H1 (cell line): ENCODE measurements at regions not wholly inside any gene's neighbourhood (a gene's known extent, or its start where the extent isn't known, plus 50 kb on each side); places are given as distances from the start of the nearest gene placed in this dataset.

Experiments used
- CTCF ChIA-PET: fragments of 300-600 bp; sonication (Branson Sonifier 250); formaldehyde crosslinking; loops from one replicate; lab custom pipeline; 2021; ENCODE audit not compliant: partially characterized antibody; lab: Charles Lee
- POLR2A ChIA-PET: fragments of 300-600 bp; sonication (Branson Sonifier 250); formaldehyde crosslinking; loops from one replicate; lab custom pipeline; 2021; ENCODE audit warnings: inconsistent platforms; ENCODE audit not compliant: partially characterized antibody; lab: Charles Lee
- DNase-seq, 2 experiments: peaks; one replicate each; pipeline versions ENCODE4 v3.0.0 to v3.0.0-alpha.2; 2010 to 2022; ENCODE audit warnings: low spot score in 2 of 2, low read depth in 1 of 2, mixed read lengths in 1 of 2
- FAIRE-seq: peaks from 2 replicates; lab custom pipeline; 2011; peaks lifted over from hg19 to GRCh38; lab: Jason Lieb, UNC
- H2AFZ ChIP-seq: 2 replicates; pipeline ENCODE4 v1.8.1; 2012; ENCODE audit warnings: low read length, inconsistent platforms
- H2AK5ac ChIP-seq: 2 replicates; pipeline ENCODE4 v1.6.1; 2013; ENCODE audit warnings: low read depth, low read length
- H2BK120ac ChIP-seq: replicated peaks from 2 replicates; pipeline ENCODE3; 2013; ENCODE audit warnings: low read depth, low read length, inconsistent platforms
- H2BK12ac ChIP-seq: 2 replicates; pipeline ENCODE4 v1.6.1; 2013; ENCODE audit warnings: low read depth, low read length
- H2BK15ac ChIP-seq: 2 replicates; pipeline ENCODE4 v1.6.1; 2013; ENCODE audit warnings: low read length
- H2BK20ac ChIP-seq: 2 replicates; pipeline ENCODE4 v1.6.1; 2013; ENCODE audit warnings: low read length
- H2BK5ac ChIP-seq: 2 replicates; pipeline ENCODE4 v1.6.1; 2013; ENCODE audit warnings: low read depth, low read length
- H3K14ac ChIP-seq: 2 replicates; pipeline ENCODE4 v1.6.1; 2013; ENCODE audit warnings: inconsistent platforms; ENCODE audit not compliant: insufficient read length
- H3K18ac ChIP-seq: 2 replicates; pipeline ENCODE4 v1.6.1; 2013; ENCODE audit warnings: low read length; ENCODE audit errors: extremely low read depth
- H3K23ac ChIP-seq: 2 replicates; pipeline ENCODE4 v1.6.1; 2013; ENCODE audit warnings: inconsistent platforms; ENCODE audit not compliant: insufficient read length
- H3K23me2 ChIP-seq: 2 replicates; pipeline ENCODE4 v1.6.1; 2013; ENCODE audit warnings: low read depth, low read length
- H3K27ac ChIP-seq: 2 replicates; pipeline ENCODE4 v1.6.1; 2011; ENCODE audit warnings: low read depth, low read length, inconsistent platforms
- H3K27me3 ChIP-seq, 4 experiments: replicated peaks in 1 of 4; 1 replicate in 1 of 4; 2 replicates in 3 of 4; pipeline versions ENCODE4 v1.6.1 to v1.8.1; 2011 to 2013; ENCODE audit warnings: low read length in 3 of 4, mild to moderate bottlenecking in 3 of 4, inconsistent platforms in 2 of 4, mixed read lengths in 2 of 4, moderate library complexity in 1 of 4; ENCODE audit not compliant: control insufficient read depth in 3 of 4, insufficient read depth in 3 of 4; ENCODE audit errors: extremely low read depth in 1 of 4
- H3K36me3 ChIP-seq, 4 experiments: 2 replicates each; pipeline versions ENCODE4 v1.6.1 to v1.8.1; 2011 to 2013; ENCODE audit warnings: mild to moderate bottlenecking in 4 of 4, low read length in 3 of 4, moderate library complexity in 2 of 4, control low read depth in 1 of 4, inconsistent platforms in 1 of 4; ENCODE audit not compliant: insufficient read depth in 4 of 4, control insufficient read depth in 2 of 4
- H3K4ac ChIP-seq: replicated peaks from 2 replicates; pipeline ENCODE3; 2013; ENCODE audit warnings: low read length, low read depth, mixed read lengths, inconsistent platforms; ENCODE audit not compliant: insufficient read length
- H3K4me1 ChIP-seq, 4 experiments: replicated peaks in 1 of 4; 1 replicate in 1 of 4; 2 replicates in 3 of 4; pipeline versions ENCODE4 v1.6.1 to v1.8.1; 2011 to 2013; ENCODE audit warnings: low read length in 3 of 4, inconsistent platforms in 2 of 4, mixed read lengths in 1 of 4; ENCODE audit not compliant: insufficient read depth in 4 of 4, control insufficient read depth in 3 of 4
- H3K4me2 ChIP-seq, 2 experiments: 2 replicates each; pipeline versions ENCODE4 v1.6.1 to v1.8.1; 2011 to 2013; ENCODE audit warnings: low read depth in 2 of 2, low read length in 2 of 2, control low read depth in 1 of 2, inconsistent platforms in 1 of 2, mild to moderate bottlenecking in 1 of 2; ENCODE audit not compliant: insufficient read depth in 1 of 2
- H3K4me3 ChIP-seq, 4 experiments: fragments of 200-600, 300-600 bp in 1 of 4; sonication (generic), shearing (Covaris generic), sonication (Bioruptor Twin) in 1 of 4; 2 replicates each; pipeline versions ENCODE4 v1.5.1 to v1.8.1; 2011 to 2016; ENCODE audit warnings: low read length in 4 of 4, low read depth in 3 of 4, control low read depth in 2 of 4, inconsistent platforms in 2 of 4, mild to moderate bottlenecking in 2 of 4, mixed read lengths in 1 of 4, moderate library complexity in 1 of 4; ENCODE audit not compliant: insufficient read depth in 2 of 4; ENCODE audit errors: extremely low read depth in 1 of 4
- H3K56ac ChIP-seq: replicated peaks from 2 replicates; pipeline ENCODE3; 2013; ENCODE audit warnings: low read depth, mild to moderate bottlenecking, mixed read lengths, low read length, inconsistent platforms; ENCODE audit not compliant: insufficient read length
- H3K79me1 ChIP-seq: 2 replicates; pipeline ENCODE4 v1.6.1; 2013; ENCODE audit warnings: low read depth, low read length, control low read depth
- H3K79me2 ChIP-seq, 2 experiments: 2 replicates each; pipeline versions ENCODE4 v1.6.1 to v1.8.1; 2012 to 2013; ENCODE audit warnings: low read length in 2 of 2, mild to moderate bottlenecking in 2 of 2, inconsistent platforms in 1 of 2; ENCODE audit not compliant: insufficient read depth in 2 of 2, control insufficient read depth in 1 of 2
- H3K9ac ChIP-seq, 4 experiments: replicated peaks in 1 of 4; 1 replicate in 1 of 4; 2 replicates in 3 of 4; pipeline versions ENCODE4 v1.6.1 to v1.8.1; 2011 to 2013; ENCODE audit warnings: low read depth in 3 of 4, low read length in 3 of 4, control low read depth in 2 of 4, mild to moderate bottlenecking in 2 of 4, moderate library complexity in 2 of 4, inconsistent platforms in 1 of 4; ENCODE audit errors: extremely low read depth in 1 of 4
- H3K9me3 ChIP-seq, 2 experiments: 2 replicates each; pipeline versions ENCODE4 v1.6.1 to v1.8.1; 2012 to 2013; ENCODE audit warnings: mild to moderate bottlenecking in 2 of 2, moderate library complexity in 2 of 2, control low read depth in 1 of 2, inconsistent platforms in 1 of 2, low read depth in 1 of 2, low read length in 1 of 2, mixed read lengths in 1 of 2; ENCODE audit not compliant: insufficient read depth in 2 of 2
- H4K20me1 ChIP-seq, 2 experiments: replicated peaks in 1 of 2; 2 replicates each; pipeline versions ENCODE3 to v1.8.1; 2011 to 2013; ENCODE audit warnings: inconsistent platforms in 2 of 2, low read length in 2 of 2, mild to moderate bottlenecking in 1 of 2; ENCODE audit not compliant: insufficient read depth in 2 of 2, control insufficient read depth in 1 of 2
- H4K5ac ChIP-seq: 2 replicates; pipeline ENCODE4 v1.6.1; 2013; ENCODE audit warnings: low read length, low read depth, mixed read lengths, inconsistent platforms; ENCODE audit not compliant: insufficient read length
- H4K8ac ChIP-seq: 2 replicates; pipeline ENCODE4 v1.8.0; 2013; ENCODE audit warnings: mild to moderate bottlenecking, moderate library complexity, low read length, inconsistent platforms; ENCODE audit not compliant: insufficient read depth; ENCODE audit errors: extremely low read depth
- H4K91ac ChIP-seq: replicated peaks from 2 replicates; pipeline ENCODE3; 2013; ENCODE audit warnings: low read length, mixed read lengths, inconsistent platforms; ENCODE audit not compliant: insufficient read length
- ASH2L ChIP-seq: fragments of 200-600, 300-600 bp; sonication (generic); IDR thresholded peaks from one replicate; pipeline ENCODE4 v1.7.1; 2017; ENCODE audit warnings: low read length
- CBX5 ChIP-seq: fragments of 300-800, 300-1000 bp; sonication (generic); IDR thresholded peaks from 2 replicates; pipeline ENCODE4 v1.7.1; 2016; ENCODE audit warnings: antibody characterized with exemption, low read length, low read depth
- CTBP2 ChIP-seq: IDR thresholded peaks from 2 replicates; pipeline ENCODE4 v1.7.0; 2011; ENCODE audit warnings: borderline replicate concordance, mild to moderate bottlenecking, moderate library complexity, mixed read lengths, low read length; ENCODE audit not compliant: insufficient read depth, insufficient read length
- HDAC6 ChIP-seq: IDR thresholded peaks from one replicate; pipeline ENCODE4 v1.7.1; 2012; ENCODE audit warnings: low read depth, mild to moderate bottlenecking, inconsistent platforms, low read length, moderate library complexity
- JUN ChIP-seq: IDR thresholded peaks from 2 replicates; pipeline ENCODE4 v1.6.1; 2011; ENCODE audit warnings: low read depth, mild to moderate bottlenecking, improper control_type of control experiment, low read length
- NANOG ChIP-seq: IDR thresholded peaks from 2 replicates; pipeline ENCODE4 v1.6.1; 2011; ENCODE audit warnings: low read length, low read depth, mild to moderate bottlenecking, inconsistent platforms; ENCODE audit not compliant: insufficient read depth, poor library complexity, severe bottlenecking
- NRF1 ChIP-seq: IDR thresholded peaks from 2 replicates; pipeline ENCODE4 v1.6.1; 2011; ENCODE audit warnings: mild to moderate bottlenecking, low read depth, low read length, improper control_type of control experiment
- RNF2 ChIP-seq: fragments of 200-900, 300-1000 bp; sonication (generic); IDR thresholded peaks from 2 replicates; pipeline ENCODE4 v1.7.1; 2016; ENCODE audit warnings: borderline replicate concordance, low read depth, mild to moderate bottlenecking, antibody characterized with exemption, low read length; ENCODE audit not compliant: poor library complexity, severe bottlenecking; ENCODE audit errors: missing control alignments
- SAP30 ChIP-seq: fragments of 300-600 bp; sonication (generic); IDR thresholded peaks from 2 replicates; pipeline ENCODE4 v1.7.1; 2012; ENCODE audit warnings: low read length, moderate library complexity, mild to moderate bottlenecking, inconsistent platforms; ENCODE audit not compliant: insufficient read depth, insufficient replicate concordance
- SP2 ChIP-seq: IDR thresholded peaks from 2 replicates; pipeline ENCODE4 v1.6.1; 2012; ENCODE audit warnings: mild to moderate bottlenecking, low read length, inconsistent platforms
- TAF1 ChIP-seq: IDR thresholded peaks from 2 replicates; pipeline ENCODE4 v1.6.1; 2011; ENCODE audit warnings: mild to moderate bottlenecking, low read depth, low read length
- TCF12 ChIP-seq: IDR thresholded peaks from 2 replicates; pipeline ENCODE4 v1.6.1; 2011; ENCODE audit warnings: low read depth, mild to moderate bottlenecking, low read length
- TEAD4 ChIP-seq: IDR thresholded peaks from 2 replicates; pipeline ENCODE4 v1.6.1; 2012; ENCODE audit warnings: low read depth, low read length, inconsistent platforms, mixed read lengths
- USF2 ChIP-seq: IDR thresholded peaks from 2 replicates; pipeline ENCODE4 v1.6.1; 2011; ENCODE audit warnings: low read length, improper control_type of control experiment
- WGBS, 2 experiments: shearing (Covaris generic) in 1 of 2; methylation state at CpG; one replicate each; pipeline versions ENCODE4 v1.1.6 to v1.1.7; 2013 to 2015; ENCODE audit warnings: low lambda C conversion rate in 2 of 2, mixed read lengths in 2 of 2, inconsistent platforms in 1 of 2, low coverage in 1 of 2, missing lambda C conversion rate in 1 of 2; ENCODE audit not compliant: insufficient replicate concordance in 2 of 2, insufficient coverage in 1 of 2, insufficient read length in 1 of 2; ENCODE audit errors: extremely low coverage in 1 of 2, missing lambda C conversion rate in 1 of 2; 5-methylcytosine and 5-hydroxymethylcytosine counted together

GRCh38 chr10:128959746-128960145, 507.3 kb upstream of the MGMT start:
- no peak overlapping the region for H3K4me3 ChIP-seq
- no peaks in the 10 kb centered on the region for H3K79me2 ChIP-seq
- no peak overlapping the region for H2AFZ ChIP-seq
- no peaks in the 10 kb centered on the region for H3K4me1 ChIP-seq
- CTCF ChIA-PET, result interaction anchor here (0.7 to 2.1 kb wide), 4 partner anchors 21 to 890 kb away, joined by 3 to 8 read pairs (median 4); no protein-coding TSS in a partner anchor
- H2BK5ac ChIP-seq, result no peak overlapping the region
- H3K56ac ChIP-seq, result no peak overlapping the region
- H3K23ac ChIP-seq, result no peak overlapping the region
- no peak overlapping the region for H3K14ac ChIP-seq
- no peak overlapping the region for H2BK120ac ChIP-seq
- H4K8ac ChIP-seq, result no peak overlapping the region
- no peaks in the 10 kb centered on the region for H3K79me1 ChIP-seq
- no peak overlapping the region for H2AK5ac ChIP-seq
- H3K9me3 ChIP-seq, result no peaks in the 10 kb centered on the region
- no peak overlapping the region for H2BK12ac ChIP-seq
- H4K20me1 ChIP-seq, result no peaks in the 10 kb centered on the region
- H2BK15ac ChIP-seq, result no peak overlapping the region
- H3K4me2 ChIP-seq, result no peak overlapping the region
- H3K27ac ChIP-seq, result no peak overlapping the region
- H3K4ac ChIP-seq, result no peak overlapping the region
- H3K18ac ChIP-seq, result no peak overlapping the region
- DNase-seq (no peak), FAIRE-seq (no peak)
- no peak overlapping the region for H4K91ac ChIP-seq
- POLR2A ChIA-PET, result interaction anchor here (0.7 kb wide), 1 partner anchor 93 kb away, joined by 3 read pairs; no protein-coding TSS in a partner anchor
- no peaks in the 10 kb centered on the region for H3K23me2 ChIP-seq
- WGBS, 2 experiments, result 90% methylated on average over 7 of the region's 7 CpGs; no CpG with 5 or more reads in 1 of the 2 experiments
- no peak overlapping the region for H2BK20ac ChIP-seq
- no peaks in the 10 kb centered on the region for H3K36me3 ChIP-seq
- no peak overlapping the region for H4K5ac ChIP-seq
- H3K9ac ChIP-seq, result no peak overlapping the region
- H3K27me3 ChIP-seq, result no peaks in the 10 kb centered on the region
- no peak for TF ChIP-seq TEAD4
- TF ChIP-seq TAF1, result no peak
- TF ChIP-seq USF2, result no peak
- TF ChIP-seq RNF2, result no peak
- no peak for TF ChIP-seq ASH2L
- TF ChIP-seq SAP30, result no peak
- no peak for TF ChIP-seq NRF1
- TF ChIP-seq CBX5, result no peak
- TF ChIP-seq TCF12, result no peak
- no peak for TF ChIP-seq HDAC6
- no peak for TF ChIP-seq JUN
- TF ChIP-seq SP2, result no peak
- no peak for TF ChIP-seq NANOG
- TF ChIP-seq CTBP2, result no peak
